Right lobe of liver (tissue), 6 donors: ENCODE measurements at regions not wholly inside any gene's neighbourhood (a gene's known extent, or its start where the extent isn't known, plus 50 kb on each side); places are given as distances from the start of the nearest gene placed in this dataset.
A peak's percentile ranks its signal among the peaks of the same experiment; 100 is the strongest.

Experiments used
- ATAC-seq, 4 donors: fragments of 200-7000 bp; cut with Tn5 transposase; one replicate each; pipeline ENCODE4 v1.9.1; 2020; ENCODE audit warnings: mild to moderate bottlenecking in 4 of 4, moderate library complexity in 4 of 4
- DNase-seq, 3 donors: peaks; one replicate each; pipeline ENCODE4 v3.0.0-alpha.2; 2020
- H3K27ac ChIP-seq, 3 donors: fragments of 200-600 bp; one replicate each; pipeline ENCODE4 v1.8.0; 2022
- H3K27me3 ChIP-seq, 2 donors: fragments of 200-600 bp; one replicate each; pipeline ENCODE4 v1.8.0; 2022
- H3K36me3 ChIP-seq, 4 donors: fragments of 200-600 bp; sonication (generic) in 1 of 4; one replicate each; pipeline versions ENCODE4 v1.5.1 to v1.8.0; 2017 to 2022; ENCODE audit warnings: control low read depth in 1 of 4
- H3K4me1 ChIP-seq, 4 donors: fragments of 200-600 bp; sonication (generic) in 1 of 4; one replicate each; pipeline versions ENCODE4 v1.5.1 to v1.8.0; 2017 to 2022; ENCODE audit warnings: control low read depth in 1 of 4
- H3K4me3 ChIP-seq, 3 donors: fragments of 200-600 bp; one replicate each; pipeline ENCODE4 v1.8.0; 2022
- H3K9me3 ChIP-seq, 4 donors: fragments of 200-600 bp; sonication (generic) in 1 of 4; one replicate each; pipeline versions ENCODE4 v1.5.1 to v1.8.0; 2017 to 2022; ENCODE audit warnings: control low read depth in 1 of 4
- POLR2A ChIP-seq: fragments of 450-650 bp; IDR thresholded peaks from one replicate; pipeline ENCODE4 v1.6.1; 2017; ENCODE audit warnings: antibody characterized with exemption, mild to moderate bottlenecking
- WGBS: methylation state at CpG from one replicate; pipeline ENCODE4 v1.1.6; 2018; ENCODE audit warnings: low coverage, low lambda C conversion rate; ENCODE audit not compliant: insufficient coverage; ENCODE audit errors: missing lambda C conversion rate; 5-methylcytosine and 5-hydroxymethylcytosine counted together
- intact Hi-C, 2 donors: fragments of 100-400 bp; cut with DNase I; formaldehyde crosslinking; loops; one replicate each; pipeline versions ENCODE4 v1.11.2 to v1.14.1; 2022
- TF ChIP-seq, protein P1 (sequence below), 4 donors: fragments of 200-600 bp in 3 of 4; fragments of 450-650 bp in 1 of 4; IDR thresholded peaks; one replicate each; pipeline versions ENCODE4 v1.5.1 to v1.8.0; 2016 to 2022; ENCODE audit warnings: antibody characterized with exemption in 4 of 4, mild to moderate bottlenecking in 2 of 4
- donor health status: DM: no; HTN: yes; CAD: no.
- donor health status: DM: no; HTN: no; CAD: no.
- donor health status: DM: no; HTN: no; CAD: no.
- donor health status: DM: no; HTN: yes; CAD: no.
- donor health status: DM: no; HTN: yes; CAD: no.

DNA sequence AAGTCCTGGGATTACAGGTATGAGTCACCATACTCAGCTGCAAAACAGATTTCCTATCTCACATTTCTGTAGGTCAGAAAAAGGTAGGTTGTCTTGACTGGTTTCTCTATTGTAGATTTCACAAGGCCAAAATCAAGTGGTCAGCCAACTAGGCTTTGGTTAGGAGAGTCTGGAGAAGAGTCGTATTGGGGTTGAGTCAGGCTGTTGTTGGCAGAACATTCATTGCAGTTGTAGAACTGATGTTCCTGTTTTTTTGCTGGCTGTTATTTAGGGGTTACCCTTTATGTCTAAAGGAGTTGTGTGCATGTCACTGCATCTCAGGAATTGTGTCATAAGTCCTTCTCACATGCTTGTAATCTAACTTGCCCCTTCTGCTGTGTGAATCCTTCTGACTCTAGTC is 814.2 kb upstream of the GRAMD2B start:
- Histone ChIP-seq H3K4me1 (no peaks in the 10 kb centered on the region), H3K27me3 (no peaks in the 10 kb centered on the region), H3K9me3 (no peaks in the 10 kb centered on the region), H3K4me3 (no peak overlapping the region), H3K27ac (no peak overlapping the region), H3K36me3 (no peaks in the 10 kb centered on the region)
- intact Hi-C loops: no loop called here
- TF ChIP-seq, protein P1, sequence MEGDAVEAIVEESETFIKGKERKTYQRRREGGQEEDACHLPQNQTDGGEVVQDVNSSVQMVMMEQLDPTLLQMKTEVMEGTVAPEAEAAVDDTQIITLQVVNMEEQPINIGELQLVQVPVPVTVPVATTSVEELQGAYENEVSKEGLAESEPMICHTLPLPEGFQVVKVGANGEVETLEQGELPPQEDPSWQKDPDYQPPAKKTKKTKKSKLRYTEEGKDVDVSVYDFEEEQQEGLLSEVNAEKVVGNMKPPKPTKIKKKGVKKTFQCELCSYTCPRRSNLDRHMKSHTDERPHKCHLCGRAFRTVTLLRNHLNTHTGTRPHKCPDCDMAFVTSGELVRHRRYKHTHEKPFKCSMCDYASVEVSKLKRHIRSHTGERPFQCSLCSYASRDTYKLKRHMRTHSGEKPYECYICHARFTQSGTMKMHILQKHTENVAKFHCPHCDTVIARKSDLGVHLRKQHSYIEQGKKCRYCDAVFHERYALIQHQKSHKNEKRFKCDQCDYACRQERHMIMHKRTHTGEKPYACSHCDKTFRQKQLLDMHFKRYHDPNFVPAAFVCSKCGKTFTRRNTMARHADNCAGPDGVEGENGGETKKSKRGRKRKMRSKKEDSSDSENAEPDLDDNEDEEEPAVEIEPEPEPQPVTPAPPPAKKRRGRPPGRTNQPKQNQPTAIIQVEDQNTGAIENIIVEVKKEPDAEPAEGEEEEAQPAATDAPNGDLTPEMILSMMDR (IDR thresholded peaks at IDR 0.05): no peak
- TF ChIP-seq POLR2A: no peak
- no peak for DNase-seq
- ATAC-seq: no peak
- 56% methylated on average over 1 of the region's 1 CpG for WGBS

DNA sequence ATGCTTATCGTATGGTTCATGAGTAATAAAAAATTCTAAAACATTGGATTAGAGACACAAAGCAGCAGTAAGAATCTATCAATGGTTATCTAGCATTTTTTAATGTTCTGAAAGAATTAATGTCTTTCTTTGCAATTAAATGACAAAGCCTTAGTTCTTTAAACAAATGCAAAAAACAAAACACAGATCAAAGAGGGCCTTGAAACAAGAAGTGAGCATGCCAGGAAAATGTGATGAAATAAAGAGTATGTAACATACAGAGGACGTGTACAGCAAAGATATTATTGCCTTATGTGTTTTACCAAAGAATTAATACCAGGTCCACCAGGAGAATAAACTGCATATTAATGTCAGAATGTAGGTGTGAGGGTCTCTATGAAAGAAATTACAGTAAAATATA is 812.3 kb upstream of the GRAMD2B start:
- H3K36me3 ChIP-seq: no peaks in the 10 kb centered on the region
- intact Hi-C loops: no loop called here
- no peak overlapping the region for H3K4me3 ChIP-seq
- H3K27me3 ChIP-seq: no peaks in the 10 kb centered on the region
- DNase-seq: no peak
- H3K27ac ChIP-seq: no peak overlapping the region
- no peaks in the 10 kb centered on the region for H3K9me3 ChIP-seq
- ATAC-seq: no peak
- 65% methylated on average over 2 of the region's 2 CpGs for WGBS
- H3K4me1 ChIP-seq: no peaks in the 10 kb centered on the region
- TF ChIP-seq POLR2A: no peak
- TF ChIP-seq, protein P1 (IDR thresholded peaks at IDR 0.05): no peak

DNA sequence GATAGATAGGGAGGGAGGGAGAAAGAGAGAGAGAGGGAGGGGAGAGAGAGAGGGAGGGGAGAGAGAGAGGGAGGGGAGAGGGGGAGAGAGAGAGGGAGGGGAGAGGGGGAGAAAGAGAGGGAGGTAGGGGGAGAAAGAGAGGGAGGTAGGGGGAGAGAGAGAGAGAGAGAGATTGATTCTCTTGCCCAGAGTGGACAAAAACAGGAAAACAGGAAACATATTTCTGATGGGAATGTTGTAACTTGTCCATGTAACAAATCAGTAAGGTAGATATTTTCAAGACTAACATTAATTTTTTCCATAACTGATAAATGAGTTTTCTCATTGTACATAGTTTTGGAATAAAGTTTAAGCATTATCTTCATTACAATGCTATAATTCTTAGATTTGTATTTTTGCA is 811.7 kb upstream of the GRAMD2B start:
- Histone ChIP-seq H3K36me3 (no peaks in the 10 kb centered on the region), H3K4me1 (no peaks in the 10 kb centered on the region), H3K4me3 (no peak overlapping the region), H3K27me3 (no peaks in the 10 kb centered on the region), H3K27ac (no peak overlapping the region), H3K9me3 (no peaks in the 10 kb centered on the region)
- intact Hi-C loops: no loop called here
- ATAC-seq (no peak), DNase-seq (no peak)
- TF ChIP-seq POLR2A: no peak
- TF ChIP-seq, protein P1 (IDR thresholded peaks at IDR 0.05): no peak

DNA sequence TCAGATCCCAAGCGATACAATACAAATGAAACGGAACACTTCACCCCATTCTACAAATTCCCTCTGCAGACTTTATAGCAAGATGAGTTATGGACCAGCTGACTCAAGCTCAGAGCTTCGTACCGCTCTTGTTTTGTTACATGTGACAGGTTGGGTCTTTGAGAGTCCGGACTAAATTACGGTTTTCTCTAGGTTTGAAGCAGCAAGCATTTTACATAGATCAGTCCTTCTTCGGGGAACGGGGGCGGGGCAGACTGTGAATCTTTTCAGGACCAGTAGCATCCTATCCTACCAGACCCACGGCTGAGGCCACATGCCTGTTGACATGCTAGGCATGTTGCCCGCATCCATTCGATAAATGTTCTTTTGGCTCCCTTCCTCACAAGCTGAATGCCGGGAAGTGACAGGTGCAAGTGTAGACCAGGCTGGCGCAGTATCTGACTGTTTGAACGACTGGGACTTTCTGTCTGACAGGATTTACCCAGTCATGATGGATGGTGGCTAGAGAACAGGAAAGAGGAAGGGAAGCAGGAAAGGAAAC is 811.0 kb upstream of the GRAMD2B start:
- Histone ChIP-seq H3K36me3 (no peaks in the 10 kb centered on the region), H3K4me3 (no peak overlapping the region), H3K9me3 (no peaks in the 10 kb centered on the region), H3K27ac (no peak overlapping the region), H3K27me3 (no peaks in the 10 kb centered on the region), H3K4me1 (no peaks in the 10 kb centered on the region)
- ATAC-seq (peak in 2 of 4 donors; percentile 12 to 33), DNase-seq (peak in 1 of 3 donors; percentile 17)
- intact Hi-C loops: no loop called here
- TF ChIP-seq POLR2A: no peak
- TF ChIP-seq, protein P1 (IDR thresholded peaks at IDR 0.05): no peak
- WGBS: 79% methylated on average over 13 of the region's 15 CpGs

DNA sequence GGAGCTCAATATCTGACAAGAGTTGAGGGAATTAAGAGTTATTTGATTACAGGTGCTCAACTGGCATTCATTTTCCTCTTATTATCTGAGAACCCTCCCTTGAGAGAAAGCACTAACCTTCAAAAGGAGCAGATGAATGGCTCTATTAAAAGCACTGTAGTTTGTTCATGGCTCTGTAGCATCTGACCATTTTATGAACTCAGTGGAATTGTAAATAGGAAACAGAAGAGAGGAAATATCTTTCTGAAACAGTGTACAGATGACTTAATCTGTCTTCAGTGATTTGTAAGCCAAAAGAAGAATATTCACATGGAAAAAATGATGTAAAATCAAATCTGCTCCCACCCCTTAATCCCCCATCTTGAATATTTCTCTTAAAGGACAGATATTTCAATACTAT is 810.4 kb upstream of the GRAMD2B start:
- intact Hi-C loops: no loop called here
- Histone ChIP-seq H3K9me3 (no peaks in the 10 kb centered on the region), H3K4me3 (no peak overlapping the region), H3K4me1 (no peaks in the 10 kb centered on the region), H3K27ac (no peak overlapping the region), H3K27me3 (no peaks in the 10 kb centered on the region), H3K36me3 (no peaks in the 10 kb centered on the region)
- no peak for TF ChIP-seq POLR2A
- TF ChIP-seq, protein P1 (IDR thresholded peaks at IDR 0.05): no peak
- ATAC-seq (peak in 1 of 4 donors; percentile 13), DNase-seq (no peak)
